Stimulated activated CD4-positive, alpha-beta T cell treated with anti-CD3 and anti-CD28 coated beads, Interleukin-2, amount 100 ng/mL, for 24 hours (primary cell): ENCODE measurements at regions not wholly inside any gene's neighbourhood (a gene's known extent, or its start where the extent isn't known, plus 50 kb on each side); places are given as distances from the start of the nearest gene placed in this dataset.

ENCODE experiments used
- DNase-seq, 2 donors: peaks; one replicate each; pipeline ENCODE4 v3.0.0-alpha.2; 2020

GRCh38 chr15:94683902-94684301 lies 452.5 kb downstream of the MCTP2 start:
- no peak for DNase-seq

- DNase-seq: no peak
Observed at GRCh38 chr15:94691169-94691568, 459.8 kb downstream of the MCTP2 start.

DNA sequence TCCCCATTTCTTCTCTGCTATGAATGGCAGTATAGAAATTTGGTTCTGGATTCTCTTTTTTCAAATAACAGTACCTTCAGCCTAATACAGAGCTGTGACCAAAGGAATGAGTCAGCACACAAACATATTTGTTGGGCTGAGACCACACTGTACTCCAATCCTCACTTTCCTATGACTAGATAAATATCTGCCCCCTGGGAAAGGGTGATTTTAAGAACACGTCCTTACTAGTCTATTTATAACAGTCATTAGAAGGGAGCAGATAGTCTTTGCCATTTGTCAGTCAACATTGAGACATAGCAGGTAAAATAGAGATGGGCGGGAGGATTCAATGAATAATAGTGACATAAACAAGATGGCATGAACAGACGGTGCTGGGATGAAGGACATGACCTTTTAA lies 461.3 kb downstream of the MCTP2 start:
- no peak for DNase-seq

- no peak for DNase-seq
Observed at GRCh38 chr15:94700211-94700610, 468.9 kb downstream of the MCTP2 start.

DNA sequence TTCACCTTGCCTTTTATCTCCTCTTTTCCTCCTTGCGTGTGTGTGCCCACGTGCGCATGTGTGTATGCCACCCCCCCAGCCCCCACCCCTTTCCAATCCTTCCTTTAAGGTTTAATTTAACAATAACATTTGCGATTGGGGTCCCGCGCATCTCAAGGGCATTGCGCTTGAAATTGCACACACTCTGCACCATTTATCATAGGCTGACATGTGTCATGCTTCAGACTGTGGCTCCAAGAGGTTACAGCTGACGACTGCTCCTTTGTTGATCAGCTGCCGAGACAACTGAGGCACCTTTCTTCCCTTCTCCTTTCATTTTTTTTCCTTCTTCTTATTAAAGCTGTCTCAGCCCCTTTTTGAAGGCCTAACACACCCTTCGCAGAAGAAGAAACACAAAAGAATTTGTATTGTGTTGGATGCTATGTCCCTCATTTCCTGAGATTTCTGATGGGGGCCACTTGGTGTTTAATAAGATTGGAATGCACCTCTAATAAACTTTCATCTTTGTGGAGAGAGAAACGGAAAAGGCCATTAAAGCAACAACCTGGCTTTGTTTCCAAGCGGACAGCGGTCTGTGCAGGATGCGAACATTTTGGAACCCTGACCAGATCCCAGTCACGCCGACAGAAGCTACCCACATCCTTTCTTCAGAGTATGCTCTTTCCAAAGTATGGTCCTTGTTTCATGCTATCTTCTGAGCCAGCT lies 470.1 kb downstream of the MCTP2 start:
- DNase-seq: no peak

DNA sequence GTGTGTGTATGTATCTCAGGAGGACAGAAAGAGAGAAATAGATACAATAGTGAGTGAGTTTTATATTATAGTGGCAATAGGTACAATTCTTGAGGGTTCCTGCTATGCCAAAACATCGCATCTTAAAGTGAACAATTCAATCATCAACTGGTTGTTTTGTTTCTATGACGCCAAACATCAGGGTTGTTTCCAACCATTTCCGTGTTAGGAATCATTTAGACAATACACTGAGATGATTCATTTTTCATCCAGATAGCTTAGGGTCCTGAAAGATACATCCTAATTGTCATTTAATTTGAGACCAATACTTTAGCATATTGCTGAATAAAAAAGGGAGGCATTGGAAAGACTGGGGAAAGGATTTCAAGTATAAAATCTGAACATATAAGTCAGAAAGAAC lies 472.2 kb downstream of the MCTP2 start:
- DNase-seq: no peak

GRCh38 chr15:94704421-94704820 lies 473.1 kb downstream of the MCTP2 start:
- DNase-seq: no peak

DNA sequence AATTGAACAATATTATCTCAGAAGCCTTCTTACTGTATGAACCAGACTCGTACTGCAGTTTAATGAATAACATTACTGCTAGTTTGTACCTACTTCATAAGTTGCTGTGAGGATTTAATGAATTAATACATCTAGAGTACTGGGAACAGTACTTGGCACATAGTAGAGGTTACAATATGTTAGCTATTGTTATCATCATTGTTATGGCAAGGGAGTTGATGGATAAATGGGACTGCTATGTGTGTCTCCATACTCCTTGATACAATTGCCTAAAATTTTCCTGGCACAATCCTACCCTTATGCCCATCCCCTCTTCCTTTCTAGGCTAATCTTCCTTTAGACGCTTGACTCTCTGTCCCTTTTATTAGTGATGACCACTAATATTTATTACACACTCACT lies 473.6 kb downstream of the MCTP2 start:
- DNase-seq: no peak

- DNase-seq: no peak
Observed at GRCh38 chr15:94709319-94709718, 478.0 kb downstream of the MCTP2 start.

DNA sequence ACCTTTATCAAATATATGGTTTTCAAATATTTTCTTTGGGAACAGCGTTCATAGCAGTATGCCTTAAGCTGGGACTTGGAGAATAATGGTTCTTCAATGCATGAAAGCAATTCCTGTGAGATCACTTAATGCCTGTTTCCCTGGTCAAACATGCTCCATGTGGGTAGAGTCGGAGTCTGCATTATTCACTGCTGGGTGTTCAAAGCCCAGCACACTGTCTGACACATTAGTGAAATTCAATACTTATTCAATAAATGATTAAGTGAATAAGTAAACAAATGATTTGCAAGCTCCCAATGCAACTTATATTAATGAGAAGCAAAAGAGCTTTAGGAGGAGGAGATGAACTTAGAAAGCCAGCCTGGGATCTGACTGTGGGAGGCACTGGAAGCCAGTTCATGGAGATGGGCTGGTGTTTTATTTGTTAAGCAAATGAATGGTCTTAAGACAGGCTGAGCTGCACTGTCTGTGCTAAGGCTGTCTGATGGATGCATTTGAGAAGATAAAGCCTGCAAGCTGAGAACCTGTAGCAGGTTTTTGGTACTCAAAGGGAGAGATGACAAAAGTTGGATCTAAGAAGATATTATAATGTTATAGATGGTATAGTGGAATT lies 490.8 kb downstream of the MCTP2 start:
- no peak for DNase-seq

- no peak for DNase-seq
Observed at GRCh38 chr15:94723801-94724200, 492.4 kb downstream of the MCTP2 start.

DNA sequence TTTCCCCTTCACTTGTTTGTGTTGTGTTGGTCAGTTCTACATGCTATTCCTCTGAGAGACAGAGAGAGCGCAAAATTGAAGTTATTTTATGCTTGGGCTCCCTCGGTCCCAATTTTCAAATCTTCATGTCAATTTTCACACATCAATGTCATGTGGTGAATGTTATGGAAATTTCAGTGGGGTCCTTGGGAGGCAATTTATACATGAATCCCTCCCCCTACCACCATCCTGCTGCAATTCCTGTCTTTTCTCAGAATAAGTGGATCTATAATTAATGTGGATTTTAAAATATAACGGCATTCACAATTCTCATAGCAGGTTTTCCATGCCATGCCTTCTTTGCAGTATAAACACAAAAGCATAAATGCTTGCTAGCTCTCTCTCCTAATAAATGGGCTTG lies 499.9 kb downstream of the MCTP2 start:
- no peak for DNase-seq

GRCh38 chr15:94734460-94734859 lies 503.1 kb downstream of the MCTP2 start:
- no peak for DNase-seq

GRCh38 chr15:94736236-94736635 lies 504.9 kb downstream of the MCTP2 start:
- no peak for DNase-seq

DNA sequence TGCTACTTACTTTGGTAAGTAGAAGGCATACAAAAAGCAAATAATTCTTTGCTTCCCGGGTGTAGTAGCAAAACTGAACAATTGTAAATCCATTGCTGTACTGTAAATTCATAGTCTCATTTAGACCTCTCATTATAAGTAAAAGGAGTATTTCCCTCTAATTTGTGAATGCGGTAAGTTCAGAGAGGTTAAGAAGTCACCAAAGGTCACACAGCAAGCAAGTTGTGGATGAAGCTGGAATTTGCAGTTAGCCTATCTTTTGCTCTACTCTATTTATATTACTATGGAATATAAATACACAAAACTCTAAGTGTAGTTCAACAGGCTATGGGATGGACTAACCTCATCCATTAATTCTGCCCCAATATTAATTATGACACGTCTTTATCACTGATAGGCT lies 508.3 kb downstream of the MCTP2 start:
- DNase-seq: no peak

DNA sequence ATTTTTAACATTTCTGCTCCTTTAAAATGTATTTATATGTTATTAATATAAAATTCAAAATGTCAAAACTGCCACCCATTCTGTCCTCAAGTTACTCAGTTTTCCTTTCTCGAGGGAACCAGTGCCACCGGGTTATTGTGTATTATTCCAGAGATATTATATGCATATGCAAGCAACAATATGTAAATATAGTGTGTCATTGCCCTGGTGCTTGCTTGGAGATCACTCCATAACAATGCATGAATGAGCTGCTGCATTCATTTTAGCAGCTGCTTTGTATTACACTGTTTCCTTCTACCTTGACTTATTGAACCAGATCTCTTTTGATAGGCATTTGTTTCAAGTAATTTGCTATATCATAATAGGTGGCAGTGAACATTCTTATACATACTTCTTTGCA lies 509.1 kb downstream of the MCTP2 start:
- no peak for DNase-seq

- DNase-seq: no peak
Observed at GRCh38 chr15:94743668-94744067, 512.3 kb downstream of the MCTP2 start.

- DNase-seq: no peak
Observed at GRCh38 chr15:94744080-94744793, 512.9 kb downstream of the MCTP2 start.

DNA sequence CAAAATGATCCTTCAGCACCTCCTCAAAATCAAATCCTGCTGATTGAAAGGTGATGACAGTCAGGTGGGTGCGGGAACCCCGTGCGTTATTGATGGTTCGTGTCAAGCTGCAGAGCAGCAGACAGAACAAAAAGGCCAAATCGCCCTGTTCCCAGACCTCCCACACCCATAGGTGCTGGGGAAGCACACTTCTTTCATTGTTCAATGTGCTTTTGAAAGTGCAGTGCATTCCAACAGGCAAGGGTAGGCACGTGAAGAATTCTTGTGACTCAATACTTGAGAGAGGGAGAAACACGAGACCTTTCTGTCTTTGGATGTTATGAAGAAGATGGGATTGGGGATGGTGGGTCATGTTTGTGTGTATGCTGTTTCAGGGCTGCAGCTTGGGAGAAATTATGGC lies 514.0 kb downstream of the MCTP2 start:
- DNase-seq: no peak

DNA sequence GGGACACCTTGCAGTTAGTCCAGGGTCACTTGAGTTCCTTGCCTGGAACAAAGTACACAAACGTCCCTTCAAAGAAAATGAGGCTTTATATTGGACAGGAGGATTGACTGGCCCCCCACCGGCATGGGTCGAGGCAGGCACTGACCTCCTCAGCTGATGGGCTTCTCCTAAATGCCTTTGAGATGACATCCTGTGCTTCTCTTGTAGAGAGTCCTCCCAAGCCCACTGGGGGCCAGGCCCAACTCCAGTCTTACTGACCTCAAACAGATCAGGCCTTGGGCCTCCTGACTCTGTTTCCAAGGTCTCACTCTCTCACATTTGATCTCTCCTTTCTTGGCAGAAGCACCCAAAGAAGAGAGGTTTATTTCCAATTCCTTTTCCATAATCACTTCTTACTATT lies 516.1 kb downstream of the MCTP2 start:
- DNase-seq: no peak

DNA sequence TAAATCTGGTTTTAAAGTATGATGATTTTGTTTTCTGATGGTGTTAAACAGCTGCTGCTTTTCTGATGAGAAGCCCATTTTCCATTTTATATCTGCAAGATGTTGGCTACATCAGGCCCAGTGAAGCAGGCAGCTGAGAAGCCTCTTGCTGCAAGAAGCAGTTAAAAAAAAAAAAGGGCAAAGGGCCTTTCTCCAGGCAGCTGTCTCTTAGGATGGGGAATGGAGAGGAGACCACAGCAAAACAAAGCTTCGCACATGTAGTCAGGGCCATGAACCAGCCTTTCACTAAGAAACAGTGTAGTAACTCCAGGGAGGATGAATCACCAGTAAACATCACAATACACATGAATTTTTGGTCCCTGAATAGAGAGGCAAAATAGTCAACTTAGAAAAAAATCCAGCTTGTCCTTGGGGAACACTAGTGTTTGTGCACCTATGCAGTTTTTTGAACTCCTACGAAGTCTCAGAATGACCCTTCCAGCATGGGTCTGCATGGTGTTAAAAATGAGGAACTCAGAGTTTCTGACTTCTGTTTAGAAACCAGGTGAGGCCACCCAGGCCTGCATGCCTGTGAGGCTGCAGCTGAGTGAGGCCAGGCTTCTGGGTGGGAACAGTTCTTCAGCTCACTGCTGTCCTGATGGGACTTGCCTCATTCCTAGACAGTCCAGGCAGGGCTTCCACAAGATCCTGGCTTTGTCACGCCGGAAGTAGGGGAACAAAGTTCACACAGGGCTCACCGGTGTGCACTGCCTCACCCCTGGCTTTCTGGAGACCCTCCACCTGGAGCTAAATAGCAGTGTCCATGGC lies 518.7 kb downstream of the MCTP2 start:
- no peak for DNase-seq

GRCh38 chr15:94760348-94760747 lies 529.0 kb downstream of the MCTP2 start:
- DNase-seq: no peak

GRCh38 chr15:94761574-94761973 lies 530.2 kb downstream of the MCTP2 start:
- DNase-seq: no peak

DNA sequence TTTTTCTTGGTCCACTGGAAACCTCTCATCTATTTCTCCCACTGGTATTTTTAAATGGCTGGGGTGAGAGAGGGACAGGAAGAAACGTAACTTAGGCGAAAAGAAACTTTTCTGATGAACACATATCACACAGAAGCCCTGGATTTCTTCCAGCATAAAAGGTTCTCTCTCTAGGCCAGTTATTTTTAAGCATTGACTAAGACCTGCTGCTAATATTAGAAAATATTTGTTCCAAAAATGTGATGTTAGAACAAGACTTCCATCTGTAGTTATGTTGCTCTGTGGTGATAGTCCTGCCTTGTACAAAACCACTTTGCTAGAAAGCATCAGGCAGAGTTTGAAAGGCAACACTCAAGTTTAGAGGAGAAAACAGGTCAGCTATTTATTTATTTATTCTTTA lies 537.7 kb downstream of the MCTP2 start:
- no peak for DNase-seq
